Esophagus squamous epithelium (tissue), 5 donors: ENCODE measurements at regions not wholly inside any gene's neighbourhood (a gene's known extent, or its start where the extent isn't known, plus 50 kb on each side); places are given as distances from the start of the nearest gene placed in this dataset.

ENCODE experiments used
- DNase-seq: peaks from one replicate; lab custom pipeline; 2025; lab: John Stamatoyannopoulos, UW
- H3K27ac ChIP-seq, 4 donors: fragments of 200-600 bp; sonication (generic); one replicate each; pipeline ENCODE4 v1.5.1; 2016 to 2019; ENCODE audit warnings: mild to moderate bottlenecking in 1 of 4
- H3K27me3 ChIP-seq, 4 donors: fragments of 200-600 bp; sonication (generic); 1 replicate in 3 of 4; 2 replicates in 1 of 4; pipeline versions ENCODE4 v1.5.1 to v1.6.0; 2017 to 2021; ENCODE audit warnings: antibody characterized with exemption in 1 of 4
- H3K36me3 ChIP-seq, 3 donors: fragments of 200-600 bp; sonication (generic); one replicate each; pipeline ENCODE4 v1.5.1; 2016 to 2019
- H3K4me1 ChIP-seq, 3 donors: fragments of 200-600 bp; sonication (generic); one replicate each; pipeline ENCODE4 v1.5.1; 2017 to 2019
- H3K4me3 ChIP-seq, 4 donors: fragments of 200-600 bp; sonication (generic); 1 replicate in 3 of 4; 2 replicates in 1 of 4; pipeline ENCODE4 v1.5.1; 2016 to 2019; ENCODE audit warnings: mild to moderate bottlenecking in 2 of 4, moderate library complexity in 1 of 4
- H3K9me3 ChIP-seq, 3 donors: fragments of 200-600 bp; sonication (generic); one replicate each; pipeline ENCODE4 v1.5.1; 2016 to 2019
- POLR2A ChIP-seq, 4 donors: fragments of 450-650 bp; IDR thresholded peaks; one replicate each; pipeline ENCODE4 v1.6.1; 2017; ENCODE audit warnings: antibody characterized with exemption in 4 of 4, mild to moderate bottlenecking in 4 of 4, moderate library complexity in 3 of 4
- WGBS, 2 donors: methylation state at CpG; one replicate each; pipeline ENCODE4 v1.1.5; 2018; 5-methylcytosine and 5-hydroxymethylcytosine counted together
- intact Hi-C: fragments of 100-400 bp; cut with DNase I; formaldehyde crosslinking; loops from one replicate; pipeline ENCODE4 v1.15.0; 2022
- TF ChIP-seq, protein P1 (sequence below), 6 experiments: fragments of 450-650 bp in 4 of 6; fragments of 200-600 bp in 2 of 6; sonication (generic) in 2 of 6; IDR thresholded peaks; one replicate each; pipeline ENCODE4 v1.5.1; 2016 to 2019; ENCODE audit warnings: antibody characterized with exemption in 6 of 6, mild to moderate bottlenecking in 4 of 6, moderate library complexity in 4 of 6
- donor health status: DM: yes; HTN: yes; CAD: no.

GRCh38 chr20:29296256-29297230, 1960.9 kb upstream of the DEFB115 start:
- intact Hi-C loops = no loop called here
- DNase-seq = no peak
- H3K4me1 ChIP-seq = no peaks in the 10 kb centered on the region
- TF ChIP-seq POLR2A (IDR thresholded peaks at IDR 0.05) = no peak
- TF ChIP-seq, protein P1, sequence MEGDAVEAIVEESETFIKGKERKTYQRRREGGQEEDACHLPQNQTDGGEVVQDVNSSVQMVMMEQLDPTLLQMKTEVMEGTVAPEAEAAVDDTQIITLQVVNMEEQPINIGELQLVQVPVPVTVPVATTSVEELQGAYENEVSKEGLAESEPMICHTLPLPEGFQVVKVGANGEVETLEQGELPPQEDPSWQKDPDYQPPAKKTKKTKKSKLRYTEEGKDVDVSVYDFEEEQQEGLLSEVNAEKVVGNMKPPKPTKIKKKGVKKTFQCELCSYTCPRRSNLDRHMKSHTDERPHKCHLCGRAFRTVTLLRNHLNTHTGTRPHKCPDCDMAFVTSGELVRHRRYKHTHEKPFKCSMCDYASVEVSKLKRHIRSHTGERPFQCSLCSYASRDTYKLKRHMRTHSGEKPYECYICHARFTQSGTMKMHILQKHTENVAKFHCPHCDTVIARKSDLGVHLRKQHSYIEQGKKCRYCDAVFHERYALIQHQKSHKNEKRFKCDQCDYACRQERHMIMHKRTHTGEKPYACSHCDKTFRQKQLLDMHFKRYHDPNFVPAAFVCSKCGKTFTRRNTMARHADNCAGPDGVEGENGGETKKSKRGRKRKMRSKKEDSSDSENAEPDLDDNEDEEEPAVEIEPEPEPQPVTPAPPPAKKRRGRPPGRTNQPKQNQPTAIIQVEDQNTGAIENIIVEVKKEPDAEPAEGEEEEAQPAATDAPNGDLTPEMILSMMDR (IDR thresholded peaks at IDR 0.05) = no peak
- H3K27me3 ChIP-seq = no peaks in the 10 kb centered on the region
- peaks cover 0 to 59% (median 39%) of the 10 kb centered on the region in 3 donors for H3K9me3 ChIP-seq
- H3K36me3 ChIP-seq = no peaks in the 10 kb centered on the region
- WGBS, 2 donors = 86% methylated on average over 39 to 40 of the region's 58 CpGs
- no peak overlapping the region for H3K27ac ChIP-seq
- no peak overlapping the region for H3K4me3 ChIP-seq

DNA sequence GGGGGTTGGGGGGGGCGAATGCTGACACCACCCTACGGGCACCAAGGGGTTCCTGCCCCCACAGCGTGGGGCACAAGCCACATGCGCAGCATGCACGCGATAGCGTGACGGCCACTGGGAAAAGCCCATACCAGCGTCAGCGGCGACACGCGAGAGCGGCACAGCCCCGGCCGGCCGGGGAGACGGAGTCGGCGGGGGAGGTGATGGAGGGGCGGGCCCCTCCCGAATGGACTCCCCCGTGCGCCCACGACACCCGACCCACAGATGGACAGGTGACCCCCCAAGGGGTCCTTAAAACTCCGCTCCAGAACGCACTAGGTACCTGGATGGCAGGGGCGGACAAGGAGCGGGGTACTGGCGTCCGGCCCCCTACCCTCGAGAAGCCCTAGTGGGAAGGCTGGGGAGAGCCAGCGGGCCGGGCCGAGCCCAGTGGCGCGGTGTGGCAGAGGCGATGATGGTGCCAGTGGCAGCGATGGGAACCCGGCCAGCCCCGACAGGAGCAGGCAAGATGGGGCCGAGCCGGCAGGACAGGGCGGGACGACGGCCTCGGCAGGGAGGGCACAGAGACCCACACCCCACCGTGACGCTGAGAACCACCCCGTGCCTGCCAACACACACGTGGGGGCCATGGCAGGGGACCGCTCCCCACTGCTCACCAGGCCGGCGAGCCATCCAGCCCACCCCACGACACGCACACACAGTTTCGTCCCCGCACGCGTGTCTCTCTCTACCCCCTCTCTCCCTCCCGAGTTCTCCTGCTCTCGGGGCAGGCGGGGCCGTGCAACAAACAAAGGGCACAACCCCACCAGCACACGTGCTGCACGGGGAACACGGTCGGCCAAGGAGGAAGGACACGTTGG, 1959.8 kb upstream of the DEFB115 start:
- DNase-seq = no peak
- no peaks in the 10 kb centered on the region for H3K36me3 ChIP-seq
- H3K27ac ChIP-seq = no peak overlapping the region
- TF ChIP-seq, protein P1 (IDR thresholded peaks at IDR 0.05) = no peak
- no peak for TF ChIP-seq POLR2A (IDR thresholded peaks at IDR 0.05)
- no peaks in the 10 kb centered on the region for H3K27me3 ChIP-seq
- WGBS, 2 donors = 73% methylated on average over 43 to 59 of the region's 70 CpGs
- no peaks in the 10 kb centered on the region for H3K4me1 ChIP-seq
- H3K4me3 ChIP-seq = no peak overlapping the region
- intact Hi-C loops = no loop called here
- H3K9me3 ChIP-seq = peaks cover 0 to 70% (median 44%) of the 10 kb centered on the region in 3 donors

GRCh38 chr20:29298271-29298590, 1959.2 kb upstream of the DEFB115 start:
- Histone ChIP-seq H3K27ac (no peak overlapping the region), H3K9me3 (peaks cover 0 to 73% (median 44%) of the 10 kb centered on the region in 3 donors), H3K36me3 (no peaks in the 10 kb centered on the region), H3K4me3 (no peak overlapping the region), H3K27me3 (no peaks in the 10 kb centered on the region), H3K4me1 (no peaks in the 10 kb centered on the region)
- 76 to 79% methylated on average over 11 to 12 of the region's 12 CpGs for WGBS, 2 donors
- TF ChIP-seq, protein P1 (IDR thresholded peaks at IDR 0.05) = no peak
- TF ChIP-seq POLR2A (IDR thresholded peaks at IDR 0.05) = no peak
- DNase-seq = no peak
- intact Hi-C loops = no loop called here

DNA sequence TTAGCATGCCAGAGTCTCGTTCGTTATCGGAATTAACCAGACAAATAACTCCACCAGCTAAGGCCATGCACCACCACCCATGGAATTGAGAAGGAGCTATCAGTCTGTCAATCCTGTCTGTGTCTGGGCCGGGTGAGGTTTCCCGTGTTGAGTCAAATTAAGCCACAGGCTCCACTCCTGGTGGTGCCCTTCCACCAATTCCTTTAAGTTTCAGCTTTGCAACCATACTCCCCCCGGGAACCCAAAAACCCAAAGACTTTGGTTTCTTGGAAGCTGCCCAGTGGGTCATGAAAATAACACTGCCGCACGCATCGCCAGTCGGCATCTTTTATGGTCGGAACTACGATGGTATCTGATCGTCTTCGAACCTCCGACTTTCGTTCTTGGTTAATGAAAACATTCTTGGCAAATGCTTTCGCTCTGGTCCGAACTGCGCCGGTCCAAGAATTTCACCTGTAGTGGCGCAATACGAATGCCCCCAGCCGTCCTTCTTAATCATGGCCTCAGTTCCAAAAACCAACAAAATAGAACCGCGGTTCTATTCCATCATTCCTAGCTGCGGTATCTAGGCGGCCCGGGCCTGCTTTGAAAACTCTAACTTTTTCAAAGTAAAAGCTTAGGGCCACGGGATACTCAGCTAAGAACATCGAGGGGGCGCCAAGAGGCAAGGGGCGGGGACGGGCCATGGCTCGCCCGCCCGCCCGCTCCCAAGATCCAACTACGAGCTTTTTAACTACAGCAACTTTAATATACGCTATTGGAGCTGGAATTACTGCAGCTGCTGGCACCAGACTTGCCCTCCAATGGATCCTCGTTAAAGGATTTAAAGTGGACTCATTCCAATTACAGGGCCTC, 1958.5 kb upstream of the DEFB115 start:
- no peak overlapping the region for H3K4me3 ChIP-seq
- TF ChIP-seq, protein P1 (IDR thresholded peaks at IDR 0.05) = no peak
- H3K27ac ChIP-seq = no peak overlapping the region
- H3K9me3 ChIP-seq = peaks cover 0 to 79% (median 44%) of the 10 kb centered on the region in 3 donors
- intact Hi-C loops = no loop called here
- H3K36me3 ChIP-seq = no peaks in the 10 kb centered on the region
- no peaks in the 10 kb centered on the region for H3K27me3 ChIP-seq
- 86% methylated on average over 38 to 40 of the region's 40 CpGs for WGBS, 2 donors
- no peaks in the 10 kb centered on the region for H3K4me1 ChIP-seq
- no peak for DNase-seq
